PC-3 (cell line): ENCODE measurements at regions not wholly inside any gene's neighbourhood (a gene's known extent, or its start where the extent isn't known, plus 50 kb on each side); places are given as distances from the start of the nearest gene placed in this dataset.

Source experiments
- ATAC-seq: fragments of 200-7000 bp; cut with Tn5 transposase; 2 replicates; pipeline ENCODE4 v1.9.1; 2020; ENCODE audit warnings: mild to moderate bottlenecking, moderate library complexity
- BruUV-seq: library from RNA; stranded (reverse); fragments of 400-500 nt; replicated peaks from 2 replicates; lab custom pipeline; 2021; lab: Mats Ljungman, UMichigan
- CTCF ChIA-PET: fragments of 300-600 bp; sonication (Branson Sonifier 250); formaldehyde crosslinking; loops from one replicate; lab custom pipeline; 2022; ENCODE audit warnings: antibody characterized with exemption; lab: Charles Lee
- POLR2A ChIA-PET: fragments of 300-600 bp; sonication (Branson Sonifier 250); formaldehyde crosslinking; loops from one replicate; lab custom pipeline; 2022; ENCODE audit warnings: antibody characterized with exemption; ENCODE audit not compliant: unreplicated experiment; lab: Charles Lee
- DNase-seq: peaks from one replicate; pipeline ENCODE4 v3.0.0-alpha.2; 2015
- H2AFZ ChIP-seq: fragments of 300-600 bp; sonication (generic); 2 replicates; pipeline ENCODE4 v1.6.0; 2016; ENCODE audit warnings: antibody characterized with exemption, low read length
- H3F3A ChIP-seq: fragments of 300-600 bp; sonication (generic); one replicate; pipeline ENCODE4 v1.6.0; 2017; ENCODE audit warnings: antibody characterized with exemption, low read length, control low read depth, mild to moderate bottlenecking; ENCODE audit not compliant: unreplicated experiment
- H3K27ac ChIP-seq: fragments of 300-600 bp; sonication (generic); 2 replicates; pipeline ENCODE4 v1.5.1; 2016; ENCODE audit warnings: mild to moderate bottlenecking, low read length
- H3K27me3 ChIP-seq: fragments of 300-600 bp; sonication (generic); 2 replicates; pipeline ENCODE4 v1.6.1; 2016; ENCODE audit warnings: low read length, mixed read lengths
- H3K36me3 ChIP-seq: fragments of 300-600 bp; sonication (generic); 2 replicates; pipeline ENCODE4 v1.6.1; 2016; ENCODE audit warnings: low read depth, mixed run types, low read length, mixed read lengths
- H3K4me1 ChIP-seq: fragments of 300-600 bp; sonication (generic); 2 replicates; pipeline ENCODE4 v1.5.1; 2016; ENCODE audit warnings: low read length; ENCODE audit not compliant: insufficient read depth
- H3K4me2 ChIP-seq: fragments of 300-600 bp; sonication (generic); 2 replicates; pipeline ENCODE4 v1.6.0; 2016; ENCODE audit warnings: low read length
- H3K4me3 ChIP-seq: fragments of 300-600 bp; sonication (generic); 2 replicates; pipeline ENCODE4 v1.5.1; 2016; ENCODE audit warnings: mild to moderate bottlenecking, low read length, mixed read lengths
- H3K79me2 ChIP-seq: fragments of 300-600 bp; sonication (generic); 2 replicates; pipeline ENCODE4 v1.6.1; 2017; ENCODE audit warnings: low read length, mixed read lengths
- H3K9ac ChIP-seq: fragments of 300-600 bp; sonication (generic); 2 replicates; pipeline ENCODE4 v1.6.0; 2016; ENCODE audit warnings: mild to moderate bottlenecking, low read length
- H3K9me2 ChIP-seq: fragments of 300-600 bp; sonication (generic); replicated peaks from 2 replicates; pipeline ENCODE4 v1.6.1; 2016; ENCODE audit warnings: mixed run types, low read length, mixed read lengths
- H3K9me3 ChIP-seq: fragments of 300-600 bp; sonication (generic); 2 replicates; pipeline ENCODE4 v1.6.1; 2016; ENCODE audit warnings: low read length, mixed read lengths
- H4K20me1 ChIP-seq: fragments of 300-600 bp; sonication (generic); 2 replicates; pipeline ENCODE4 v1.6.1; 2016; ENCODE audit warnings: low read length, mixed read lengths
- EZH2 ChIP-seq: fragments of 300-600 bp; sonication (generic); IDR thresholded peaks from one replicate; pipeline ENCODE4 v1.6.1; 2017; ENCODE audit warnings: antibody characterized with exemption, mild to moderate bottlenecking, low read length; ENCODE audit not compliant: unreplicated experiment
- EZH2phosphoT487 ChIP-seq: fragments of 300-600 bp; sonication (generic); IDR thresholded peaks from 2 replicates; pipeline ENCODE4 v1.6.1; 2018; ENCODE audit warnings: mild to moderate bottlenecking, antibody characterized with exemption, low read length, borderline replicate concordance
- intact Hi-C: fragments of 100-400 bp; cut with micrococcal nuclease; formaldehyde crosslinking; loops from 2 replicates; pipeline ENCODE4 v1.9.0; 2023
- TF ChIP-seq, protein P1 (sequence below): fragments of 300-600 bp; sonication (generic); conservative IDR thresholded peaks from 2 replicates; pipeline ENCODE4 v1.5.1; 2017; ENCODE audit warnings: antibody characterized with exemption, low read depth, mild to moderate bottlenecking, low read length

GRCh38 chr5:143495821-143496275 is 92.4 kb upstream of the NR3C1 start:
- CTCF ChIA-PET = no interaction called here

DNA sequence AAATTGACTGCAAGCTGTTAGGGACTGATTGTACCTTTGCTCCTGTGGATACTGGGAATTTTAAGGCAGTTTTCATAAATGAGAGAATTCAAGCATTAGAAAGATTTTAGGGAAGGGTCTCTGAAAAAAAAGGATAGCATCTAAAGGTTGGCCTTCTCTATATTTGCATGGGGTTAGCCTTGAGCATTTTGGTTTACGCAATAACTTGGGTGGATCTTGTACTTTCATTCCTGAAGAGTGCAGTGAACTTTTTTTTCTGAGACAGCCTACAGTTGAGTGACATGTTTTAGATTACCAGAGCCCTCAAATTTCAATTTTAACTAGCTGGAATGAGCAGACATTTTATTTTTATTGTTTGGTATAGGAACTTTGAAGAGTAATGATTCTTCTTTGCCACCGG is 91.6 kb upstream of the NR3C1 start:
- CTCF ChIA-PET = no interaction called here
- intact Hi-C loops = loop anchor here (10.0 kb wide), 1 partner anchor 180 kb away; no protein-coding TSS in a partner anchor
- TF ChIP-seq EZH2 (no peak), EZH2phosphoT487 (no peak)
- TF ChIP-seq, protein P1, sequence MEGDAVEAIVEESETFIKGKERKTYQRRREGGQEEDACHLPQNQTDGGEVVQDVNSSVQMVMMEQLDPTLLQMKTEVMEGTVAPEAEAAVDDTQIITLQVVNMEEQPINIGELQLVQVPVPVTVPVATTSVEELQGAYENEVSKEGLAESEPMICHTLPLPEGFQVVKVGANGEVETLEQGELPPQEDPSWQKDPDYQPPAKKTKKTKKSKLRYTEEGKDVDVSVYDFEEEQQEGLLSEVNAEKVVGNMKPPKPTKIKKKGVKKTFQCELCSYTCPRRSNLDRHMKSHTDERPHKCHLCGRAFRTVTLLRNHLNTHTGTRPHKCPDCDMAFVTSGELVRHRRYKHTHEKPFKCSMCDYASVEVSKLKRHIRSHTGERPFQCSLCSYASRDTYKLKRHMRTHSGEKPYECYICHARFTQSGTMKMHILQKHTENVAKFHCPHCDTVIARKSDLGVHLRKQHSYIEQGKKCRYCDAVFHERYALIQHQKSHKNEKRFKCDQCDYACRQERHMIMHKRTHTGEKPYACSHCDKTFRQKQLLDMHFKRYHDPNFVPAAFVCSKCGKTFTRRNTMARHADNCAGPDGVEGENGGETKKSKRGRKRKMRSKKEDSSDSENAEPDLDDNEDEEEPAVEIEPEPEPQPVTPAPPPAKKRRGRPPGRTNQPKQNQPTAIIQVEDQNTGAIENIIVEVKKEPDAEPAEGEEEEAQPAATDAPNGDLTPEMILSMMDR = no peak
- POLR2A ChIA-PET = no interaction called here
- no peaks in the 10 kb centered on the region for H3K9me2 ChIP-seq
- DNase-seq (peak; percentile 20), ATAC-seq (no peak)
- H3K4me2 ChIP-seq = peak overlapping the region; percentile 65; the same call in 1 of the 2 replicates
- no peaks in the 10 kb centered on the region for H3K27me3 ChIP-seq
- H3K36me3 ChIP-seq = no peaks in the 10 kb centered on the region
- H3K9me3 ChIP-seq = no peaks in the 10 kb centered on the region
- peaks cover 27% of the 10 kb centered on the region for H3K4me1 ChIP-seq
- no peak overlapping the region for H3K9ac ChIP-seq
- H3F3A ChIP-seq = no peaks in the 10 kb centered on the region
- no peak overlapping the region for H3K4me3 ChIP-seq
- BruUV-seq = no TSS peak
- H4K20me1 ChIP-seq = no peaks in the 10 kb centered on the region
- no peak overlapping the region for H2AFZ ChIP-seq
- peak overlapping the region; percentile 54 for H3K27ac ChIP-seq
- no peaks in the 10 kb centered on the region for H3K79me2 ChIP-seq

More at GRCh38 chr5:143495821-143496275, 92.4 kb upstream of the NR3C1 start:
- H3K4me3 ChIP-seq = no peak overlapping the region
- peak; percentile 69 for DNase-seq
- no peaks in the 10 kb centered on the region for H4K20me1 ChIP-seq
- peak overlapping the region; percentile 50 for H3K27ac ChIP-seq
- no peaks in the 10 kb centered on the region for H3F3A ChIP-seq
- intact Hi-C loops = loop anchor here (10.0 kb wide), 1 partner anchor 179 kb away; no protein-coding TSS in a partner anchor
- H3K79me2 ChIP-seq = no peaks in the 10 kb centered on the region
- no peak overlapping the region for H3K9ac ChIP-seq
- peak overlapping the region; percentile 65 for H3K4me2 ChIP-seq
- no peaks in the 10 kb centered on the region for H3K36me3 ChIP-seq
- POLR2A ChIA-PET = interaction anchor here (0.6 kb wide), 1 partner anchor 110 kb away, joined by 6 read pairs; no protein-coding TSS in a partner anchor
- BruUV-seq = no TSS peak
- no peaks in the 10 kb centered on the region for H3K27me3 ChIP-seq
- H3K9me3 ChIP-seq = no peaks in the 10 kb centered on the region
- H3K9me2 ChIP-seq = no peaks in the 10 kb centered on the region
- H3K4me1 ChIP-seq = peaks cover 27% of the 10 kb centered on the region
- peak overlapping the region; percentile 71 for H2AFZ ChIP-seq
- peak; percentile 30 for ATAC-seq
- TF ChIP-seq EZH2 = no peak
- TF ChIP-seq EZH2phosphoT487 = no peak
- TF ChIP-seq, protein P1 = no peak

GRCh38 chr5:143494595-143494994 is 91.1 kb upstream of the NR3C1 start:
- no peaks in the 10 kb centered on the region for H4K20me1 ChIP-seq
- CTCF ChIA-PET = no interaction called here
- TF ChIP-seq, protein P1 = no peak
- TF ChIP-seq EZH2phosphoT487 (no peak), EZH2 (no peak)
- peak overlapping the region; percentile 54 for H3K27ac ChIP-seq
- peaks cover 27% of the 10 kb centered on the region for H3K4me1 ChIP-seq
- no peaks in the 10 kb centered on the region for H3K36me3 ChIP-seq
- no peak overlapping the region for H2AFZ ChIP-seq
- no peaks in the 10 kb centered on the region for H3K9me3 ChIP-seq
- H3K9ac ChIP-seq = no peak overlapping the region
- ATAC-seq (no peak; the same call in 1 of the 2 replicates), DNase-seq (no peak)
- H3F3A ChIP-seq = no peaks in the 10 kb centered on the region
- H3K27me3 ChIP-seq = no peaks in the 10 kb centered on the region
- H3K79me2 ChIP-seq = no peaks in the 10 kb centered on the region
- intact Hi-C loops = loop anchor here (10.0 kb wide), 1 partner anchor 180 kb away; no protein-coding TSS in a partner anchor
- no peak overlapping the region for H3K4me3 ChIP-seq
- peak overlapping the region; percentile 30; the same call in 1 of the 2 replicates for H3K4me2 ChIP-seq
- BruUV-seq = no TSS peak
- no peaks in the 10 kb centered on the region for H3K9me2 ChIP-seq
- POLR2A ChIA-PET = no interaction called here
